ENCODE measurements at regions not wholly inside any gene's neighbourhood (a gene's known extent, or its start where the extent isn't known, plus 50 kb on each side); places are given as distances from the start of the nearest gene placed in this dataset.
A peak's percentile ranks its signal among the peaks of the same experiment; 100 is the strongest.

GRCh38 chr12:91588874-91589454 lies 406.3 kb upstream of the DCN start:
- H3K27ac Mint-ChIP-seq = no peak overlapping the region
- ATAC-seq (replicated peaks in 1 of 2) = no peak
- no peaks in the 10 kb centered on the region for H3K27me3 Mint-ChIP-seq (ENCODE audit: low read depth)
- H3K36me3 Mint-ChIP-seq (ENCODE audit: insufficient read depth in 2 of 2) = no peaks in the 10 kb centered on the region
- peaks cover 6% of the 10 kb centered on the region for H3K4me1 Mint-ChIP-seq (ENCODE audit: low read depth)
- H3K4me3 Mint-ChIP-seq = no peak overlapping the region
- H3K9me3 Mint-ChIP-seq = no peaks in the 10 kb centered on the region
- no peak for DNase-seq

GRCh38 chr12:91586015-91586414 lies 403.4 kb upstream of the DCN start:
- no peak for ATAC-seq (replicated peaks in 1 of 2)
- Mint-ChIP-seq H3K36me3 (ENCODE audit: insufficient read depth in 2 of 2) (no peaks in the 10 kb centered on the region), H3K4me3 (no peak overlapping the region), H3K27me3 (ENCODE audit: low read depth) (no peaks in the 10 kb centered on the region), H3K9me3 (no peaks in the 10 kb centered on the region), H3K27ac (no peak overlapping the region), H3K4me1 (ENCODE audit: low read depth) (peaks cover under 1% of the 10 kb centered on the region)
- no peak for DNase-seq

GRCh38 chr12:91582811-91583210 lies 400.2 kb upstream of the DCN start:
- H3K4me1 Mint-ChIP-seq (ENCODE audit: low read depth) = peaks cover 12% of the 10 kb centered on the region
- H3K9me3 Mint-ChIP-seq = no peaks in the 10 kb centered on the region
- no peak overlapping the region for H3K4me3 Mint-ChIP-seq
- ATAC-seq (replicated peaks in 1 of 2) (no peak), DNase-seq (no peak)
- no peaks in the 10 kb centered on the region for H3K27me3 Mint-ChIP-seq (ENCODE audit: low read depth)
- no peaks in the 10 kb centered on the region for H3K36me3 Mint-ChIP-seq (ENCODE audit: insufficient read depth in 2 of 2)
- no peak overlapping the region for H3K27ac Mint-ChIP-seq

GRCh38 chr12:91579516-91580263 lies 397.1 kb upstream of the DCN start:
- Mint-ChIP-seq H3K36me3 (ENCODE audit: insufficient read depth in 2 of 2) (no peaks in the 10 kb centered on the region), H3K9me3 (no peaks in the 10 kb centered on the region), H3K27me3 (ENCODE audit: low read depth) (no peaks in the 10 kb centered on the region), H3K4me3 (no peak overlapping the region), H3K27ac (no peak overlapping the region), H3K4me1 (ENCODE audit: low read depth) (peaks cover 15% of the 10 kb centered on the region)
- no peak for DNase-seq
- ATAC-seq (replicated peaks in 1 of 2) = no peak

GRCh38 chr12:91577586-91578539 lies 395.2 kb upstream of the DCN start:
- Mint-ChIP-seq H3K27ac (peak overlapping the region; percentile 87), H3K4me3 (peak overlapping the region; percentile 79 to 96), H3K4me1 (ENCODE audit: low read depth) (peaks cover 15% of the 10 kb centered on the region), H3K9me3 (no peaks in the 10 kb centered on the region), H3K27me3 (ENCODE audit: low read depth) (no peaks in the 10 kb centered on the region), H3K36me3 (ENCODE audit: insufficient read depth in 2 of 2) (no peaks in the 10 kb centered on the region)
- no peak for DNase-seq
- ATAC-seq (replicated peaks in 1 of 2) = peak in 1 of 2 donors; percentile 45

- H3K27ac Mint-ChIP-seq = no peak overlapping the region
- no peak for DNase-seq
- peaks cover 15% of the 10 kb centered on the region for H3K4me1 Mint-ChIP-seq (ENCODE audit: low read depth)
- no peak for ATAC-seq (replicated peaks in 1 of 2)
- H3K9me3 Mint-ChIP-seq = no peaks in the 10 kb centered on the region
- no peaks in the 10 kb centered on the region for H3K27me3 Mint-ChIP-seq (ENCODE audit: low read depth)
- no peak overlapping the region for H3K4me3 Mint-ChIP-seq
- H3K36me3 Mint-ChIP-seq (ENCODE audit: insufficient read depth in 2 of 2) = no peaks in the 10 kb centered on the region
These were observed 393.8 kb upstream of the DCN start for GRCh38 chr12:91576432-91576831.

- no peak for ATAC-seq (replicated peaks in 1 of 2)
- H3K27ac Mint-ChIP-seq = no peak overlapping the region
- H3K27me3 Mint-ChIP-seq (ENCODE audit: low read depth) = no peaks in the 10 kb centered on the region
- H3K9me3 Mint-ChIP-seq = no peaks in the 10 kb centered on the region
- DNase-seq = no peak
- H3K36me3 Mint-ChIP-seq (ENCODE audit: insufficient read depth in 2 of 2) = no peaks in the 10 kb centered on the region
- H3K4me3 Mint-ChIP-seq = no peak overlapping the region
- H3K4me1 Mint-ChIP-seq (ENCODE audit: low read depth) = peaks cover 15% of the 10 kb centered on the region
These were observed 393.0 kb upstream of the DCN start for GRCh38 chr12:91575630-91576029.

- Mint-ChIP-seq H3K27ac (no peak overlapping the region), H3K9me3 (no peaks in the 10 kb centered on the region), H3K36me3 (ENCODE audit: insufficient read depth in 2 of 2) (no peaks in the 10 kb centered on the region), H3K4me1 (ENCODE audit: low read depth) (peaks cover 15% of the 10 kb centered on the region), H3K4me3 (no peak overlapping the region), H3K27me3 (ENCODE audit: low read depth) (no peaks in the 10 kb centered on the region)
- no peak for DNase-seq
- no peak for ATAC-seq (replicated peaks in 1 of 2)
These were observed 392.4 kb upstream of the DCN start for GRCh38 chr12:91574975-91575374.

- Mint-ChIP-seq H3K9me3 (no peaks in the 10 kb centered on the region), H3K27ac (no peak overlapping the region), H3K27me3 (ENCODE audit: low read depth) (no peaks in the 10 kb centered on the region), H3K4me1 (ENCODE audit: low read depth) (peaks cover 11% of the 10 kb centered on the region), H3K4me3 (no peak overlapping the region), H3K36me3 (ENCODE audit: insufficient read depth in 2 of 2) (no peaks in the 10 kb centered on the region)
- no peak for ATAC-seq (replicated peaks in 1 of 2)
- no peak for DNase-seq
These were observed 391.8 kb upstream of the DCN start for GRCh38 chr12:91574391-91574790.

- no peaks in the 10 kb centered on the region for H3K9me3 Mint-ChIP-seq
- H3K27ac Mint-ChIP-seq = no peak overlapping the region
- H3K36me3 Mint-ChIP-seq (ENCODE audit: insufficient read depth in 2 of 2) = no peaks in the 10 kb centered on the region
- no peak overlapping the region for H3K4me3 Mint-ChIP-seq
- ATAC-seq (replicated peaks in 1 of 2) = no peak
- H3K27me3 Mint-ChIP-seq (ENCODE audit: low read depth) = no peaks in the 10 kb centered on the region
- peaks cover 3% of the 10 kb centered on the region for H3K4me1 Mint-ChIP-seq (ENCODE audit: low read depth)
- no peak for DNase-seq
These were observed 390.3 kb upstream of the DCN start for GRCh38 chr12:91572869-91573268.

GRCh38 chr12:91567100-91567485 lies 384.5 kb upstream of the DCN start:
- ATAC-seq (replicated peaks in 1 of 2) = no peak
- Mint-ChIP-seq H3K9me3 (peaks cover 0 to 2% of the 10 kb centered on the region in 2 donors), H3K4me1 (ENCODE audit: low read depth) (peaks cover 33% of the 10 kb centered on the region), H3K4me3 (no peak overlapping the region), H3K36me3 (ENCODE audit: insufficient read depth in 2 of 2) (peaks cover 0 to 2% of the 10 kb centered on the region in 2 donors), H3K27me3 (ENCODE audit: low read depth) (no peaks in the 10 kb centered on the region), H3K27ac (no peak overlapping the region)
- no peak for DNase-seq

GRCh38 chr12:91566328-91567099 lies 383.9 kb upstream of the DCN start:
- ATAC-seq (replicated peaks in 1 of 2) = no peak
- no peaks in the 10 kb centered on the region for H3K27me3 Mint-ChIP-seq (ENCODE audit: low read depth)
- peaks cover 0 to 2% of the 10 kb centered on the region in 2 donors for H3K9me3 Mint-ChIP-seq

More at GRCh38 chr12:91566328-91567099, 383.9 kb upstream of the DCN start:
- Mint-ChIP-seq H3K4me1 (ENCODE audit: low read depth) (peaks cover 36% of the 10 kb centered on the region), H3K27ac (no peak overlapping the region), H3K4me3 (no peak overlapping the region), H3K36me3 (ENCODE audit: insufficient read depth in 2 of 2) (peaks cover 0 to 2% of the 10 kb centered on the region in 2 donors)
- no peak for DNase-seq

All from activated T-cell treated with anti-CD3 and anti-CD28 coated beads, Interleukin-2, amount 50 U/mL, for 72 hours (primary cell).